NCI-H146 (cell line): ENCODE measurements at regions not wholly inside any gene's neighbourhood (a gene's known extent, or its start where the extent isn't known, plus 50 kb on each side); places are given as distances from the start of the nearest gene placed in this dataset.
A peak's percentile ranks its signal among the peaks of the same experiment; 100 is the strongest.

ENCODE experiments used
- DNase-seq: peaks from one replicate; lab custom pipeline; 2025; lab: John Stamatoyannopoulos, UW

GRCh38 chr9:3732077-3733038 is 206.6 kb upstream of the RFX3 start:
- peak; percentile 56 for DNase-seq

DNA sequence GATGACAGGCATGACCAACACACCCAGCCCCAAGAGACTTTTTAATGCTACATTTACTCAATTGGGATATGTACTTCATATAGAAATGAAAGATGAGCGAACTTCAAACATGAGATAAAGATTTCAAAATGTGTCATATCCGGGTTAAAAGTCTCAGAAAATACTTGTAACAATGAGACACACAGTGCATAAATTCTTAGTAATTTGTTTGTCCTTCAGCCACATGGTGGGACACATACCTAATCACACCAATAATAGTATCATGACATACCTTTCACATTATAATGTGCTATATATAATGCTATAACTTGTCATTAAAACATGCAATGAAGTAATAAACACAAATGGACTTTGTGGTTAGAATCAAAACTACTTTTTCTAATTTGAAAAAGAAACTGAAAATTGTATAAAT is 204.7 kb upstream of the RFX3 start:
- DNase-seq: no peak

- no peak for DNase-seq
Observed at GRCh38 chr9:3721096-3721495, 195.3 kb upstream of the RFX3 start.

DNA sequence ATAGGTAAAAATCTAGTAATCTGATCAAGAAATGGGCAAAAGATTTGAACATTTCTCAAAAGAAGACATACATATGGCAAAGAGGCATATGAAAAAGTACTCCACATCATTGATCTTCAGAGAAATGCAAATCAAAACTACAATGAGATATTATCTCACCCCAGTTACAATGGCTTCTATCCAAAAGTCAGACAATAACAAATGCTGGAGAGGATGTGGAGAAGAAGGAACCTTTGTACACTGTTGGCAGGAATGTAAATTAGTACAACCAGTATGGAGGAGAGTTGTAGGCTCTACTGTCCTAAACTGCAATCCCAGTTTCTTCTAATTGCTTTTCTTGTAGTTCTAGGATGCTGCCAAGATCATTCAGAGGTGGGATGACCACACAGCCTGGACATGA is 193.5 kb upstream of the RFX3 start:
- no peak for DNase-seq

- DNase-seq: no peak
Observed at GRCh38 chr9:3716415-3716814, 190.6 kb upstream of the RFX3 start.

DNA sequence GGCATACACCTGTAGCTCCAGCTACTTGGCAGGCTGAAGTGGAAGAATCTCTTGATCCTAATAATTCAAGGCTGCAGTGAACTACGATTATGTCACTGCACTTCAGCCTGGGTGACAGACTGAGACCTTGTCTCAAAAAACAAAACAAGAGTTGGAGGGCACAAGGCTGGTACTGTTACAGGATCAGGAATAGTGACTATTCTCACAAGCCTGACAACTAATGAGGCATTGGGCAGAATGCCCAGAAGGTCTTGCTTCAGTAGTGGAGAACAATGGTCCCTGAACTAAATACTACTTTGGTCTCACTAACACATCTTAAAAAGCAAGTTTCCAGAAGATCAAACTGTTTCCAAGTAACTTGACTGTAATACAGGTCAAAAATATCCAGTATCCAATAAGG is 182.9 kb upstream of the RFX3 start:
- peak; percentile 6 for DNase-seq

DNA sequence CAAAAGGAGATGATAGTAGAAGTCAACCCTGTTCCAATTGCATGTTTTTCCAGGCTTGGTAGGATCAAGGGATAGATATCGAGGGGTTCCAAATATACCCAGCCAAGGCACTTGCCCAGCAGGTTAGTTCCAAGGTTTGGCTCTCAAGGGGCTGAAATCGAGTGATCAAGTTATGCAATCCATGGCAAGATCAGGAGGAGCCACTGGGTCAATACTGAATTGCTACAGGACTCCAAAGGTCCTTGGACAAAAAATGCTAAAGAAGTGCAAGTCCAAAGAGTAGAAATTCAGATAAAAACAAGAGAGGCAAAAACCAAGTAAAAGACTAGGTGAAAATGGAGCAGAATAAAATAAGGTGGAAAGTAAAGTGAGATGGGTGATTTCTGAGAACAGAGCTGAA is 179.1 kb upstream of the RFX3 start:
- no peak for DNase-seq

DNA sequence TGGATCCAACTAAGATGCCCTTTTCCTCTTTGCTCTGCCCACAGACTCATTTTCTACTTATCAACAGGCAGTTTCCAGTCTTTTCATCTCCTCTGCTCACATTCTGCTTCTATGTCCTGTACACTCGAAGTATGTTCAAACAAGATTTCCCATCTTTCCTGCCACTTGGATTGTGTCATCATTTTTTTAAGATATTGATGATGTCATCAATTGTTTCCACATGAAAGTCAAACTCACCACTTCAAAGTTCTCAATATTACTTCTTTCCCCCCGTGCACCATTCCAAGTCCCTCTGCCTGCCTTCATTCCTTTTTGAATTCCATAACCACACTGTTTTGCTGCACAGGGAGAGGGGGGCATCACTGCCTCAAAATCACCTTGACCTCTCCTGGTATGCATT is 175.0 kb upstream of the RFX3 start:
- no peak for DNase-seq

DNA sequence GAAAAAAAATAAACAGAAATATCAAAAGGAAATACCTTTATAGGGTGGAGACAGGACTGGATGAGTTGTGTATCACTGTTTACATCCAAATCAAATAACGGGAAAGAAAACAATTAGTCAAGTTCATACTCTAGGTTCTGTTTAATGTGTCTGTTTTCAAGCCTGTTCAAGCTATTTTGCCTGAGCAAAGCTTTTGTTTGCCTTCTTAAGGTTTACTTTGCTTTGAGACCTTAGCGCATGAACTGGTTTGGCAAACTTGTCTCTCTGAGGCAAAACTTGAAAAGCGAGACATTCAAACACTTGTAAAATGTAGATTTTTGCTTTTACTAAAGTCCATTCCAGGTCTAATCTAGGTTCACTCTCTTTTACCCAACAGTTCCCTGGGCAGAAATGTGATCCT is 174.1 kb upstream of the RFX3 start:
- DNase-seq: no peak

GRCh38 chr9:3698531-3698930 is 172.7 kb upstream of the RFX3 start:
- DNase-seq: no peak

DNA sequence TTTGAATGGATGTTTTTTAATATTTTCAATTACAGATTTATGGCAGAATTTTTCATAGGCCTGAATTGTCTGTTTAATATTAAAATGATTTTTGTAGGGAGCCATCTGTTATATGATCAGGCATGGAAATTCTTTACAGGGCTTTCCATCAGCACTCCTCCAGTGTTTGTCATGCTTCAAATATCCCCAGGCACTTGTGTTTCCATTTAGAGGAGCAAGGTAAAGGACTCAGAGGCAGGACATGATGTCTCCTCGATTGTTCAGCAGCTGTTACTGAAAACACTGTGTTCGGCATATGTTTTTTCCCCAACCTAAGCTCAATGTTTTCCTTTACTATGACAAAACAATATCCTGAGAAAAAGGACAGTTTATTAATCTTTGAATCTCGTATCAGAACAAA is 172.3 kb upstream of the RFX3 start:
- no peak for DNase-seq

DNA sequence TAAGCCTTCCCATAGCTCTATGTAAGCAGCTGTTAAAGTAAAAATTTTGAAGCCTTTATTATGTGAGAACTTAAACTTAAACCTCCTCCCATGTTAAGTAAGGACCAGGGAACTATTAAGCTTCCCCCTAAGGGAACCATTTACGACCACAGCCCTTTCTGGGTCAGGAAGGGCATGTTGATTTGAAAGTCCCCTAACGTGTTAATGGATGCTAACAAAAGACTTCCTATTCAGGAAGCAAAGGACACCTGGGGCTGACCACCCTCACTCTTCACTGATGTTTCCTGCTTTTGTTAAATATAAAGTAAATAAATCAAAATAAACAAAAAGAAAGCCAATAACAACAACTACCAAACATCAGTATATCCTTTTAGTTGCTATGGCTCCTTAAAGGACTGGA is 170.6 kb upstream of the RFX3 start:
- DNase-seq: peak; percentile 75

DNA sequence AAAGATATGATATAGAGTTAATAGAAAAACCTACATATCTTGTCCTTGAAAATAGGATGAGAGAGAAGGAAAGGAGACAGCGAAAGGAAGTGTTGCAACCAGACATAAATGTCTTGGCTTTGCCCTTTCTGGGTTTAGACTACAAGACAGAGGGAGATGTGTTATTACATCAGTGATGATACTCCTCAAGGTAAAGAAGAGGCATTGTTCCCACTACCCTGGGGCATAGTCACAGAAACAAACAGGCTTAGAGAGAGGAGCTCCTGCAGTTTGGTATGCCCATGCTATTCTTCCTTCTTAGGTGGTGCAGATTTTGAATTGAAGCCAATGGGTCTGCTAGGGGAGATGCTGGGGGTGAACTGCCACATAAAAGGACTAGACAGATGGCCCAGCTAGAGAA is 166.8 kb upstream of the RFX3 start:
- DNase-seq: no peak

DNA sequence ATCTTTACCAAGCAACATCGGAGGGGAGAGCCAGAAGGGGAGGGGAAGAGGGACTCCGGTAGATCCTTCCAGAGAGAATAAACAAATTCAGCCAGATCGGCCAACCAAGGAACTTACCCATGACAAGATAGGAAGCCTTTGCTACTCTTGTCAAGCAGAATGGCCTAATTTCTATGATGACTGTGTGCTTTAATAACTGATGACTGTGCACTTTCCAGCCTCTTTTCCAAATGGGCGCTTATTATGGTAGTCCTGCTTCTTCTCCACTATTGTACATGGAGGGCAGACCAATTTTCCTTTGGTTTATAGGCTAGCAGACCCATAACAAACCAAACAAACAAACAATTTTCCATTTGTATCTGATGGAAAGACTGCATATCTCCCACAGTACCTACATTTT is 163.8 kb upstream of the RFX3 start:
- DNase-seq: no peak

- no peak for DNase-seq
Observed at GRCh38 chr9:3687145-3687544, 161.3 kb upstream of the RFX3 start.

- DNase-seq: no peak
Observed at GRCh38 chr9:3682186-3682585, 156.4 kb upstream of the RFX3 start.

GRCh38 chr9:3677541-3677940 is 151.7 kb upstream of the RFX3 start:
- no peak for DNase-seq

- DNase-seq: no peak
Observed at GRCh38 chr9:3676766-3677165, 151.0 kb upstream of the RFX3 start.

- no peak for DNase-seq
Observed at GRCh38 chr9:3675946-3676345, 150.1 kb upstream of the RFX3 start.

DNA sequence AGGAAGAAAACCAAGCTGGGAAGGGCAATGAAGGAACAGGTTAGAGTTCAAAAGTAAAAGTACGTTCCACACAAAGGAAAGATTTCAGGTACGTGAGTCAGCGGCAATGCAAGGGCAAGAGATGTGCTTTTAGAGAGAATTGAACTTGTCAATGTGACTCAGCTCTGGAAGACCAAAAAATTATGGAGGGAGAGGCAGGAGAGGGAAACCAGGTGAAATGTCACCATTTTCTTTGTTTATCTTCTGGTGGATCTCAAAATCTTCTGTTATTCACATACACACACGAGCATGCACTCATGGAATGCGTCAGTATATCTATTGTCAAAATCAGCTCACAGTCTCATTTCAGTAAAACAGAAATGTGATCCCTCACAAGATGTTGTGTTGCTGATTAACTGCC is 148.8 kb upstream of the RFX3 start:
- DNase-seq: no peak

- DNase-seq: no peak
Observed at GRCh38 chr9:3672399-3672798, 146.6 kb upstream of the RFX3 start.

DNA sequence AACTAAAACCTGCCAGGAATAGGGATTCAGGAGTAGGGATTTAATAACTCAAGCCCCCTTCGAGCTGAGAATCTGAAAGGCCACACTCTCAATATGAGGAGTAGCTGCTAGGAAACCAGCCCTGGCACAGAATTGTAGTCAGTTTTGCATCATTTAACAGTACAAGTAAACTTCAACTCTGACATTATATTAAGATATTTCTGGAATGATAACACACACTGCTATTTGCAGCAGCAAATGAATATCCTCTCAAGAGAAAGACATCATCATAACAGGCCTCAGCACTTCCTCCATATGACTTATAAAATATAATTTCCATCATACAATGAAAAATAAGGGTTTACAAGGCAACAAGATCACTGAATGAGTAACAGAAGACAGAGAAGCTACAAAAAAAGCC is 138.2 kb upstream of the RFX3 start:
- DNase-seq: no peak

DNA sequence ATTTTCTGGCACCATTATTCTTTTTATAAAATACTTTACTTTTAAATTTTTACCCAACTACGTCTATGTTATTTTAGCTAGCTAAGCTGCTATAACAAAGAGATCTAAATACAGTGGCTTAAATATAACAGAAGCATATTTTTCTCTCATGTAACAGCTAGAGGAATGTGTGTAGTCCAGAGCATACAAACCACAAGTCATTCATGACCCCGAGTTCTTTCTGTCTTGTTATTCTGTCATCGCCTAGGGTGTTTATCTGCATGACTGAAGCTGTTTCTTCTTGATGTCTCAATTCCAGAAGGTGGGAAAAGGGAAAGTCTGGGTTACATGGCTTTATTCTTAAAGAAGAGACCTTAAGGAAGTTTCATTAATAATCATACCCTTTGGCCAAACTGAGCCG is 136.9 kb upstream of the RFX3 start:
- DNase-seq: no peak

GRCh38 chr9:3660936-3661335 is 135.1 kb upstream of the RFX3 start:
- no peak for DNase-seq
